Mesodermal cell (in vitro differentiated cells): ENCODE measurements at regions not wholly inside any gene's neighbourhood (a gene's known extent, or its start where the extent isn't known, plus 50 kb on each side); places are given as distances from the start of the nearest gene placed in this dataset.

Experiments used
- H3K27ac ChIP-seq: 2 replicates; pipeline ENCODE4 v1.7.0; 2013; ENCODE audit warnings: mild to moderate bottlenecking, low read depth, low read length, moderate library complexity; ENCODE audit not compliant: severe bottlenecking
- H3K36me3 ChIP-seq: 2 replicates; pipeline ENCODE4 v1.7.1; 2013; ENCODE audit warnings: mild to moderate bottlenecking, low read length, moderate library complexity; ENCODE audit not compliant: control insufficient read depth, insufficient read depth
- H3K4me1 ChIP-seq: one replicate; pipeline ENCODE4 v1.7.1; 2013; ENCODE audit warnings: mild to moderate bottlenecking, low read length; ENCODE audit not compliant: insufficient read depth, control insufficient read depth, poor library complexity, severe bottlenecking
- H3K4me3 ChIP-seq: 2 replicates; pipeline ENCODE4 v1.7.0; 2013; ENCODE audit warnings: low read length, control low read depth, mild to moderate bottlenecking; ENCODE audit not compliant: insufficient read depth, poor library complexity, severe bottlenecking; ENCODE audit errors: extremely low read depth
- H3K9me3 ChIP-seq: 2 replicates; pipeline ENCODE4 v1.7.1; 2013; ENCODE audit warnings: mild to moderate bottlenecking, low read length, moderate library complexity; ENCODE audit not compliant: control insufficient read depth
- WGBS, 2 experiments: methylation state at CpG; one replicate each; pipeline ENCODE4 v1.1.5; 2013; ENCODE audit warnings: missing lambda C conversion rate in 2 of 2; ENCODE audit not compliant: insufficient coverage in 2 of 2; 5-methylcytosine and 5-hydroxymethylcytosine counted together

GRCh38 chr6:69623357-69623756, 173.5 kb downstream of the LMBRD1 start:
- 100% methylated on average over 1 of the region's 1 CpG for WGBS, 2 experiments
- no peak overlapping the region for H3K4me3 ChIP-seq
- no peak overlapping the region for H3K27ac ChIP-seq
- no peaks in the 10 kb centered on the region for H3K4me1 ChIP-seq
- no peaks in the 10 kb centered on the region for H3K36me3 ChIP-seq
- H3K9me3 ChIP-seq = peaks cover 5% of the 10 kb centered on the region

- Histone ChIP-seq H3K4me3 (no peak overlapping the region), H3K4me1 (no peaks in the 10 kb centered on the region), H3K9me3 (peaks cover 5% of the 10 kb centered on the region), H3K36me3 (no peaks in the 10 kb centered on the region), H3K27ac (no peak overlapping the region)
- 50 to 67% methylated on average over 2 of the region's 2 CpGs for WGBS, 2 experiments
Observed at GRCh38 chr6:69622924-69623323, 173.9 kb downstream of the LMBRD1 start.

GRCh38 chr6:69622230-69622629, 174.6 kb downstream of the LMBRD1 start:
- H3K4me3 ChIP-seq = no peak overlapping the region
- H3K9me3 ChIP-seq = peaks cover 5% of the 10 kb centered on the region
- 58 to 83% methylated on average over 1 of the region's 3 CpGs for WGBS, 2 experiments

GRCh38 chr6:69617163-69617562, 179.6 kb downstream of the LMBRD1 start:
- Histone ChIP-seq H3K36me3 (no peaks in the 10 kb centered on the region), H3K27ac (no peak overlapping the region), H3K4me3 (no peak overlapping the region), H3K4me1 (no peaks in the 10 kb centered on the region), H3K9me3 (no peaks in the 10 kb centered on the region)
- 82 to 93% methylated on average over 6 of the region's 7 CpGs for WGBS, 2 experiments

More at GRCh38 chr6:69622230-69622629, 174.6 kb downstream of the LMBRD1 start:
- Histone ChIP-seq H3K27ac (no peak overlapping the region), H3K36me3 (no peaks in the 10 kb centered on the region), H3K4me1 (no peaks in the 10 kb centered on the region)

- no CpG with 5 or more reads among the region's 2 CpGs for WGBS, 2 experiments
- H3K4me3 ChIP-seq = no peak overlapping the region
- H3K9me3 ChIP-seq = no peaks in the 10 kb centered on the region
- H3K4me1 ChIP-seq = no peaks in the 10 kb centered on the region
- H3K36me3 ChIP-seq = no peaks in the 10 kb centered on the region
- no peak overlapping the region for H3K27ac ChIP-seq
Observed at GRCh38 chr6:69609836-69610472, 186.9 kb downstream of the LMBRD1 start.

GRCh38 chr6:69601132-69601531, 195.7 kb downstream of the LMBRD1 start:
- no peak overlapping the region for H3K27ac ChIP-seq
- H3K4me3 ChIP-seq = no peak overlapping the region
- WGBS, 2 experiments = 80 to 87% methylated on average over 5 to 8 of the region's 10 CpGs
- no peaks in the 10 kb centered on the region for H3K36me3 ChIP-seq
- H3K9me3 ChIP-seq = no peaks in the 10 kb centered on the region
- H3K4me1 ChIP-seq = no peaks in the 10 kb centered on the region

GRCh38 chr6:69594405-69594804, 202.4 kb downstream of the LMBRD1 start:
- H3K9me3 ChIP-seq = no peaks in the 10 kb centered on the region
- H3K4me1 ChIP-seq = no peaks in the 10 kb centered on the region
- H3K4me3 ChIP-seq = no peak overlapping the region
- no CpG with 5 or more reads among the region's 1 CpG for WGBS, 2 experiments
- no peak overlapping the region for H3K27ac ChIP-seq
- H3K36me3 ChIP-seq = no peaks in the 10 kb centered on the region

- H3K4me1 ChIP-seq = no peaks in the 10 kb centered on the region
- no peaks in the 10 kb centered on the region for H3K36me3 ChIP-seq
- WGBS, 2 experiments = 75 to 80% methylated on average over 1 to 2 of the region's 4 CpGs
- H3K27ac ChIP-seq = no peak overlapping the region
- no peak overlapping the region for H3K4me3 ChIP-seq
- H3K9me3 ChIP-seq = no peaks in the 10 kb centered on the region
Observed at GRCh38 chr6:69593706-69594105, 203.1 kb downstream of the LMBRD1 start.

- no peaks in the 10 kb centered on the region for H3K9me3 ChIP-seq
- H3K36me3 ChIP-seq = no peaks in the 10 kb centered on the region
- no peak overlapping the region for H3K27ac ChIP-seq
- H3K4me3 ChIP-seq = no peak overlapping the region
- H3K4me1 ChIP-seq = peaks cover 4% of the 10 kb centered on the region
Observed at GRCh38 chr6:69589626-69590025, 207.2 kb downstream of the LMBRD1 start.

GRCh38 chr6:69584913-69585729, 211.7 kb downstream of the LMBRD1 start:
- WGBS, 2 experiments = 22 to 24% methylated on average over 3 of the region's 9 CpGs
- Histone ChIP-seq H3K27ac (peak overlapping the region; percentile 96), H3K4me3 (no peak overlapping the region), H3K4me1 (peaks cover 7% of the 10 kb centered on the region), H3K9me3 (no peaks in the 10 kb centered on the region), H3K36me3 (no peaks in the 10 kb centered on the region)

GRCh38 chr6:69584536-69584912, 212.3 kb downstream of the LMBRD1 start:
- Histone ChIP-seq H3K27ac (peak overlapping the region; percentile 96), H3K9me3 (no peaks in the 10 kb centered on the region), H3K4me1 (peaks cover 7% of the 10 kb centered on the region), H3K36me3 (no peaks in the 10 kb centered on the region), H3K4me3 (no peak overlapping the region)
- WGBS, 2 experiments = 87% methylated on average over 2 of the region's 2 CpGs; no CpG with 5 or more reads in 1 of the 2 experiments
